ENCODE measurements at regions not wholly inside any gene's neighbourhood (a gene's known extent, or its start where the extent isn't known, plus 50 kb on each side); places are given as distances from the start of the nearest gene placed in this dataset.

DNA sequence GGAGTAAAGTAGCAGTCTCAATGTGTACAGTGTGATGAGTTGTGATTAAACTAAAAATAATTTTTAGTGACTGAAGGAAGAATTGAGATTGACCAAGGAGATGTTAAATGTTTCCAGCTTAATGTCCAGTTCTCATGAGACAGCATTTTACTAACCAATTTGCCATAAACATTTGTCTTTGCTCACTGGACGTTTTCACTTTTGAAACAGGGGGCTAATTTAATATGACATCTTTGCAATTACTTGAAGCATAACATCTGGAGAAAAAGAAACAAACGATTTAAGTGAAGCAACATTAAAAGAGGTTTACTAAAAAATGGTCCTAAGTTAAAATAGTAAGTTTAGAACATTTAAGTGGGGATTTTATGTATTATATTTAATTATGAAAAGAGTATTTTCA lies 443.8 kb downstream of the BCKDHB start (continued):
- no peak for TF ChIP-seq EZH2 (IDR thresholded peaks at IDR 0.05)
- TF ChIP-seq, protein P1, sequence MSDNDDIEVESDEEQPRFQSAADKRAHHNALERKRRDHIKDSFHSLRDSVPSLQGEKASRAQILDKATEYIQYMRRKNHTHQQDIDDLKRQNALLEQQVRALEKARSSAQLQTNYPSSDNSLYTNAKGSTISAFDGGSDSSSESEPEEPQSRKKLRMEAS (IDR thresholded peaks at IDR 0.05), result no peak
- TF ChIP-seq RAD21 (IDR thresholded peaks at IDR 0.05; ENCODE audit: low read depth), result no peak
- TF ChIP-seq TCF7L2 (IDR thresholded peaks at IDR 0.05; ENCODE audit: borderline replicate concordance, extremely low read depth, insufficient read depth, insufficient read length), result no peak
- TF ChIP-seq POLR2AphosphoS5 (IDR thresholded peaks at IDR 0.05; ENCODE audit: low read depth, low read length), result no peak

DNA sequence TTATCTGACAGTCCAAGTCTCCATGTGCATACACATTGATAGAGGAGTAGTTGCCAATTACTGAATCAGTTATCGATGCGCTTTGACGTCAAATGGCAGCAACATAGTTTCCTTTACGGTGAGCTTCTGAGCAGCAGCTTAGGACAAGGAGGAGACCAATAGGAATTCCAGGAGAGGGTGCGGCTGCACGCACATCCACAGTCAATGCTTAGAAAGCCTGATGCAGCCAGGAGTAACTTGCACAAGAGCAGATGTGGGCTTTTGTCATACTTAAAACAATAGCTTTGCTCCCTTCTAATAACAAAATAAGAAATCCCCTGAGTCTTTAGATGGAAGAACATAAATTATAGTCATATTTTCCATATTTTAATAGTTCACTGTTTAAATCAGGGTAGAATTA lies 442.1 kb downstream of the BCKDHB start:
- RAD21 ChIA-PET (ENCODE audit: low non-redundant PET in 1 of 2, low total read pairs in 2 of 2, uncharacterized antibody in 2 of 2, unreplicated experiment in 2 of 2), result no interaction called here
- DNase-seq (ENCODE audit: low read depth, low spot score) (no peak), ATAC-seq (no peak)
- no peak for TF ChIP-seq CBX3 (IDR thresholded peaks at IDR 0.05; ENCODE audit: low read depth)
- TF ChIP-seq, protein P2, sequence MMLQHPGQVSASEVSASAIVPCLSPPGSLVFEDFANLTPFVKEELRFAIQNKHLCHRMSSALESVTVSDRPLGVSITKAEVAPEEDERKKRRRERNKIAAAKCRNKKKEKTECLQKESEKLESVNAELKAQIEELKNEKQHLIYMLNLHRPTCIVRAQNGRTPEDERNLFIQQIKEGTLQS (IDR thresholded peaks at IDR 0.05), result no peak
- TF ChIP-seq SRF (IDR thresholded peaks at IDR 0.05; ENCODE audit: low read depth), result no peak
- TF ChIP-seq SP1 (IDR thresholded peaks at IDR 0.05; ENCODE audit: low read depth), result no peak
- no peak for TF ChIP-seq FOSL1 (IDR thresholded peaks at IDR 0.05; ENCODE audit: low read depth)
- TF ChIP-seq ZFX (IDR thresholded peaks at IDR 0.05), result no peak
- no peak for TF ChIP-seq YY1 (IDR thresholded peaks at IDR 0.05; ENCODE audit: extremely low read depth, insufficient replicate concordance, low read depth, low read length)
- TF ChIP-seq EZH2 (IDR thresholded peaks at IDR 0.05), result no peak
- no peak for TF ChIP-seq POLR2AphosphoS5 (IDR thresholded peaks at IDR 0.05; ENCODE audit: low read depth, low read length)
- TF ChIP-seq, protein P1 (IDR thresholded peaks at IDR 0.05), result no peak
- TF ChIP-seq CEBPB (IDR thresholded peaks at IDR 0.05; ENCODE audit: low read depth), result no peak
- TF ChIP-seq, protein P3, sequence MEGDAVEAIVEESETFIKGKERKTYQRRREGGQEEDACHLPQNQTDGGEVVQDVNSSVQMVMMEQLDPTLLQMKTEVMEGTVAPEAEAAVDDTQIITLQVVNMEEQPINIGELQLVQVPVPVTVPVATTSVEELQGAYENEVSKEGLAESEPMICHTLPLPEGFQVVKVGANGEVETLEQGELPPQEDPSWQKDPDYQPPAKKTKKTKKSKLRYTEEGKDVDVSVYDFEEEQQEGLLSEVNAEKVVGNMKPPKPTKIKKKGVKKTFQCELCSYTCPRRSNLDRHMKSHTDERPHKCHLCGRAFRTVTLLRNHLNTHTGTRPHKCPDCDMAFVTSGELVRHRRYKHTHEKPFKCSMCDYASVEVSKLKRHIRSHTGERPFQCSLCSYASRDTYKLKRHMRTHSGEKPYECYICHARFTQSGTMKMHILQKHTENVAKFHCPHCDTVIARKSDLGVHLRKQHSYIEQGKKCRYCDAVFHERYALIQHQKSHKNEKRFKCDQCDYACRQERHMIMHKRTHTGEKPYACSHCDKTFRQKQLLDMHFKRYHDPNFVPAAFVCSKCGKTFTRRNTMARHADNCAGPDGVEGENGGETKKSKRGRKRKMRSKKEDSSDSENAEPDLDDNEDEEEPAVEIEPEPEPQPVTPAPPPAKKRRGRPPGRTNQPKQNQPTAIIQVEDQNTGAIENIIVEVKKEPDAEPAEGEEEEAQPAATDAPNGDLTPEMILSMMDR (IDR thresholded peaks at IDR 0.05 in 2 of 3, conservative IDR thresholded peaks at IDR 0.05 in 1 of 3; ENCODE audit: borderline replicate concordance in 1 of 3, insufficient read depth in 1 of 3, low read depth in 2 of 3, low read length in 2 of 3), result no peak
- no peak for TF ChIP-seq ELF1 (IDR thresholded peaks at IDR 0.05; ENCODE audit: borderline replicate concordance, low read depth)
- Histone ChIP-seq H3K4me2 (ENCODE audit: low read length) (no peak overlapping the region), H4K20me1 (ENCODE audit: insufficient read depth) (no peaks in the 10 kb centered on the region), H3K27me3 (ENCODE audit: insufficient read depth, low read length) (no peaks in the 10 kb centered on the region), H3K9me2 (ENCODE audit: insufficient read depth) (no peaks in the 10 kb centered on the region), H3K27ac (ENCODE audit: low read depth, low read length) (no peak overlapping the region), H3K9ac (ENCODE audit: low read length) (no peak overlapping the region), H3K4me3 (replicated peaks in 1 of 2; ENCODE audit: low read depth in 1 of 2, low read length in 2 of 2) (no peak overlapping the region), H3K79me2 (ENCODE audit: insufficient read depth, low read length) (no peaks in the 10 kb centered on the region), H3K9me3 (ENCODE audit: control insufficient read depth in 1 of 2, insufficient read depth in 1 of 2, low read depth in 1 of 2, low read length in 2 of 2) (no peaks in the 10 kb centered on the region), H3K36me3 (ENCODE audit: control insufficient read depth in 1 of 2, insufficient read depth in 2 of 2, low read length in 2 of 2) (no peaks in the 10 kb centered on the region), H2AFZ (ENCODE audit: low read depth, low read length, poor library complexity, severe bottlenecking) (no peak overlapping the region), H3K4me1 (ENCODE audit: control insufficient read depth in 1 of 2, insufficient read depth in 2 of 2, low read length in 2 of 2) (peaks cover 0 to 6% of the 10 kb centered on the region in 2 experiments; a peak in 1 of 4 replicates)
- BruUV-seq (replicated peaks), result no TSS peak
- CTCF ChIA-PET, result no interaction called here
- intact Hi-C loops (cut with micrococcal nuclease), result no loop called here
- POLR2A ChIA-PET, result no interaction called here
